Osteoblast (primary cell): ENCODE measurements at regions not wholly inside any gene's neighbourhood (a gene's known extent, or its start where the extent isn't known, plus 50 kb on each side); places are given as distances from the start of the nearest gene placed in this dataset.

Experiments
- DNase-seq: peaks from one replicate; pipeline ENCODE4 v3.0.0; 2011; ENCODE audit warnings: low spot score, mixed read lengths; ENCODE audit not compliant: insufficient read length; ENCODE audit errors: missing footprints
- H2AFZ ChIP-seq: 2 replicates; pipeline ENCODE4 v1.6.0; 2011; ENCODE audit warnings: mild to moderate bottlenecking, low read length
- H3K27ac ChIP-seq: 2 replicates; pipeline ENCODE4 v1.5.1; 2011; ENCODE audit warnings: mild to moderate bottlenecking, low read depth, low read length, moderate library complexity
- H3K27me3 ChIP-seq: 2 replicates; pipeline ENCODE4 v1.6.0; 2012; ENCODE audit warnings: mild to moderate bottlenecking, control low read depth, inconsistent platforms, low read length, moderate library complexity; ENCODE audit not compliant: insufficient read depth
- H3K36me3 ChIP-seq: 2 replicates; pipeline ENCODE4 v1.5.1; 2011; ENCODE audit warnings: mild to moderate bottlenecking, low read length, control low read depth, moderate library complexity; ENCODE audit not compliant: insufficient read depth
- H3K4me1 ChIP-seq: 2 replicates; pipeline ENCODE4 v1.5.1; 2011; ENCODE audit warnings: mild to moderate bottlenecking, low read length, control low read depth, moderate library complexity; ENCODE audit not compliant: insufficient read depth
- H3K4me2 ChIP-seq: 2 replicates; pipeline ENCODE4 v1.6.0; 2011; ENCODE audit warnings: mild to moderate bottlenecking, low read length; ENCODE audit not compliant: insufficient read depth
- H3K4me3 ChIP-seq: fragments of 200-600 bp; sonication (generic); 3 replicates; pipeline ENCODE4 v1.5.1; 2012; ENCODE audit warnings: mild to moderate bottlenecking, low read length, inconsistent platforms; ENCODE audit not compliant: insufficient read depth
- H3K79me2 ChIP-seq: 2 replicates; pipeline ENCODE4 v1.6.0; 2012; ENCODE audit warnings: mild to moderate bottlenecking, low read length, control low read depth, inconsistent platforms; ENCODE audit not compliant: insufficient read depth
- H3K9me3 ChIP-seq: 2 replicates; pipeline ENCODE4 v1.5.1; 2011; ENCODE audit warnings: low read depth, low read length, control low read depth
- H4K20me1 ChIP-seq: 2 replicates; pipeline ENCODE4 v1.6.0; 2012; ENCODE audit warnings: mild to moderate bottlenecking, low read length, control low read depth; ENCODE audit not compliant: insufficient read depth
- TF ChIP-seq, protein P1 (sequence below): IDR thresholded peaks from 2 replicates; pipeline ENCODE4 v1.5.1; 2011; ENCODE audit warnings: mild to moderate bottlenecking, low read depth, low read length, moderate library complexity; ENCODE audit errors: extremely low read depth

DNA sequence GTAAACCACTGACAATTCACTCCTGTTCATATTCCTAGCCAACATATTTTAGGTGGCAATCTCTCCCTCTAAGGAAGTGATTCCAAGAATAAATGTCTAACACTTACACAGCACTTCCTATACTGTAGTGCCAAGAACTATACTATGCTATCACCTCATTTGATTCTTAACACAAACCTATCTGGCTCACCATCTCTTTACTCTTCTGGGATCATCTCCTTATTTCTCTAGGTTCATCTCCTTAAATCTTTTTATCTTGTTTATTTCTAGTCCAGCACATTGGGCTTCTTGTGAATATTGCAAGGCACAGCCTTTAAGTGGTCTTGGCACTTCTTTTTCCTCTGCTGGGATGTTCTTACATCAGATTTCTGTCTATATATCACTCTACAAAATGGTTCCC lies 366.3 kb downstream of the SLITRK6 start:
- TF ChIP-seq, protein P1, sequence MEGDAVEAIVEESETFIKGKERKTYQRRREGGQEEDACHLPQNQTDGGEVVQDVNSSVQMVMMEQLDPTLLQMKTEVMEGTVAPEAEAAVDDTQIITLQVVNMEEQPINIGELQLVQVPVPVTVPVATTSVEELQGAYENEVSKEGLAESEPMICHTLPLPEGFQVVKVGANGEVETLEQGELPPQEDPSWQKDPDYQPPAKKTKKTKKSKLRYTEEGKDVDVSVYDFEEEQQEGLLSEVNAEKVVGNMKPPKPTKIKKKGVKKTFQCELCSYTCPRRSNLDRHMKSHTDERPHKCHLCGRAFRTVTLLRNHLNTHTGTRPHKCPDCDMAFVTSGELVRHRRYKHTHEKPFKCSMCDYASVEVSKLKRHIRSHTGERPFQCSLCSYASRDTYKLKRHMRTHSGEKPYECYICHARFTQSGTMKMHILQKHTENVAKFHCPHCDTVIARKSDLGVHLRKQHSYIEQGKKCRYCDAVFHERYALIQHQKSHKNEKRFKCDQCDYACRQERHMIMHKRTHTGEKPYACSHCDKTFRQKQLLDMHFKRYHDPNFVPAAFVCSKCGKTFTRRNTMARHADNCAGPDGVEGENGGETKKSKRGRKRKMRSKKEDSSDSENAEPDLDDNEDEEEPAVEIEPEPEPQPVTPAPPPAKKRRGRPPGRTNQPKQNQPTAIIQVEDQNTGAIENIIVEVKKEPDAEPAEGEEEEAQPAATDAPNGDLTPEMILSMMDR, result no peak
- Histone ChIP-seq H3K4me1 (no peaks in the 10 kb centered on the region), H2AFZ (no peak overlapping the region), H3K27me3 (no peaks in the 10 kb centered on the region), H3K4me3 (no peak overlapping the region), H4K20me1 (no peaks in the 10 kb centered on the region), H3K79me2 (no peaks in the 10 kb centered on the region), H3K36me3 (no peaks in the 10 kb centered on the region), H3K9me3 (peaks cover 1% of the 10 kb centered on the region), H3K4me2 (no peak overlapping the region), H3K27ac (no peak overlapping the region)
- DNase-seq, result no peak

DNA sequence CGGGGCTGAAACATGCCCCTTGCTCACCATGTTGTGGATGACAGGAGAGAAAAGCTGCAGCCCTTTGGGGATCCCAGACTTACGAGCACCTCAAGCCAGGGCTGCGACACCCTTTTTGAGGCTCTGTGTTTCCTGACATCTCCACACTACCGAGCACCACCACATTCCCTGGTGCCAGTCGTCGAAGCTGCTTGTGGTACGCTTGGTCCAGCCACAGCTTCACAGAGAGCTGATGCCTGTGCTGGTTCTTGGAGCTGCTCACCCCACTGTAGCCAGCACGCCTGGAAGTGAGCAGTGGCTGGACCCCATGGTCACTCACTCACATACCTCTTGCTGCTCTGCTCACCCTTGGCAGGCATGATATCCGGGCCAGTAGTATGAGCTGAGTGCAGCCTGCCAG lies 367.5 kb downstream of the SLITRK6 start:
- DNase-seq, result no peak
- H2AFZ ChIP-seq, result no peak overlapping the region
- H3K27ac ChIP-seq, result no peak overlapping the region
- no peaks in the 10 kb centered on the region for H4K20me1 ChIP-seq
- no peak overlapping the region for H3K4me2 ChIP-seq
- no peaks in the 10 kb centered on the region for H3K36me3 ChIP-seq
- H3K9me3 ChIP-seq, result peaks cover 1% of the 10 kb centered on the region
- no peaks in the 10 kb centered on the region for H3K79me2 ChIP-seq
- no peaks in the 10 kb centered on the region for H3K4me1 ChIP-seq
- H3K27me3 ChIP-seq, result no peaks in the 10 kb centered on the region
- TF ChIP-seq, protein P1, result no peak
- no peak overlapping the region for H3K4me3 ChIP-seq

DNA sequence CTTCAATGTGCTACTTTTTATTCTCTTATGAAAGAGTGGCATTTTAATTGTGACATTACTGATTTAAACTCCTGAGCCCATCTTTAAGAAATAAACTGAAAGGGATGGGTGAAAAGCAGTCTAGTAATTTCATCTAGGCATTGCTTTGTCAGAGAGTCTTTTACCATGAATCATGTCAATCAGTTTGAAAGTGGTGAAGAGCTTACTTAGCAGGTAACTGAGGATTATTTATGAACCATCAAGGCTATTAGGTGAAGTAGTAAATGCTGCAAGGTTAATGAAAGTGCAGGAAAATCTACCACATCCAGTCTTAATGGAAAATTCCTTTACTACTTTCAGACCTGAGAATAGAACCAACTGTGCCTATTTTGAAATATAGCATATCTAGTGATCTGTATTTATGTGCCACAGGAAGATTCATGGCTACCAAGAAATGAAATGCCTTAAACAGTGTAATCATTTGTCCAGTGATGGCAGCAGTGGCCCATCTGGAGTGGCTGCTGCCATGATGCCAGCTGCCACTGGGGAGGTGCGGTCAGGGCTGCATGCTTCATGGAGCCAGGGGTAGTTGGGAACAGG lies 368.9 kb downstream of the SLITRK6 start:
- Histone ChIP-seq H3K27ac (no peak overlapping the region), H3K4me1 (no peaks in the 10 kb centered on the region), H3K4me3 (no peak overlapping the region), H3K36me3 (no peaks in the 10 kb centered on the region), H3K9me3 (peaks cover 1% of the 10 kb centered on the region), H3K4me2 (no peak overlapping the region), H3K27me3 (no peaks in the 10 kb centered on the region), H2AFZ (no peak overlapping the region), H3K79me2 (no peaks in the 10 kb centered on the region), H4K20me1 (no peaks in the 10 kb centered on the region)
- DNase-seq, result peak; percentile 21
- TF ChIP-seq, protein P1, result no peak

DNA sequence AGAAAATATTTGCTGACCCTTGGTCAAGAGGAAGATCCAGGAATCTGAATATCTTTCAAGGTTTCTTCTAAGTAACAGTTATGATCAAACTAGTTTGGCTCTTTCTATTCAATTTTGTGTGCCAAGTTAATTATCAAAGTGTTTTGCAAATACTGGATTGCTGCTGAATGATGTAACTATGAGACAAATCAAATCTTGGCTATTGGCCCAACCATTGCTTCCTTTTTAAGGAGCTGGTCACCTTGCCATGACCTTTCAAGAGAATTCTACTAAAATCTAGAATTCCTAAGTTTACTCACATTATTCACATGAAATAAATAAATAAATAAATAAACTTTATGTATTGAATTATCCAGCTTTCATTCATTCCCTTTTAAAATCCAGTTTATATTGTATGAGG lies 371.8 kb downstream of the SLITRK6 start:
- Histone ChIP-seq H3K79me2 (no peaks in the 10 kb centered on the region), H4K20me1 (no peaks in the 10 kb centered on the region), H3K27me3 (no peaks in the 10 kb centered on the region), H3K9me3 (peaks cover 1% of the 10 kb centered on the region), H3K4me1 (no peaks in the 10 kb centered on the region), H3K36me3 (no peaks in the 10 kb centered on the region), H3K27ac (no peak overlapping the region), H3K4me3 (no peak overlapping the region), H3K4me2 (no peak overlapping the region), H2AFZ (no peak overlapping the region)
- DNase-seq, result no peak
- TF ChIP-seq, protein P1, result no peak
